NCI-H345 treated with DMSO at 0.1 percent for 48 hours (cell line): ENCODE measurements at regions not wholly inside any gene's neighbourhood (a gene's known extent, or its start where the extent isn't known, plus 50 kb on each side); places are given as distances from the start of the nearest gene placed in this dataset.

Experiments
- DNase-seq: peaks from one replicate; lab custom pipeline; 2025; ENCODE audit not compliant: unreplicated experiment; lab: John Stamatoyannopoulos, UW

- no peak for DNase-seq
These were observed 174.7 kb downstream of the LPIN1 start for GRCh38 chr2:11920993-11921583.

GRCh38 chr2:11922294-11922693, 175.9 kb downstream of the LPIN1 start:
- DNase-seq = no peak

- no peak for DNase-seq
These were observed 177.5 kb downstream of the LPIN1 start for GRCh38 chr2:11923935-11924334.

GRCh38 chr2:11925295-11926066, 179.0 kb downstream of the LPIN1 start:
- DNase-seq = no peak

- DNase-seq = no peak
These were observed 183.9 kb downstream of the LPIN1 start for GRCh38 chr2:11930211-11930761.

GRCh38 chr2:11932048-11932512, 185.6 kb downstream of the LPIN1 start:
- DNase-seq = no peak

GRCh38 chr2:11932962-11933361, 186.5 kb downstream of the LPIN1 start:
- DNase-seq = no peak

- no peak for DNase-seq
These were observed 187.4 kb downstream of the LPIN1 start for GRCh38 chr2:11933854-11934253.

- no peak for DNase-seq
These were observed 190.3 kb downstream of the LPIN1 start for GRCh38 chr2:11936761-11937160.

GRCh38 chr2:11938196-11938595, 191.8 kb downstream of the LPIN1 start:
- no peak for DNase-seq

GRCh38 chr2:11939523-11939922, 193.1 kb downstream of the LPIN1 start:
- DNase-seq = no peak

GRCh38 chr2:11940121-11940743, 193.8 kb downstream of the LPIN1 start:
- no peak for DNase-seq

GRCh38 chr2:11940799-11941198, 194.4 kb downstream of the LPIN1 start:
- no peak for DNase-seq

- no peak for DNase-seq
These were observed 195.1 kb downstream of the LPIN1 start for GRCh38 chr2:11941201-11942177.

GRCh38 chr2:11942178-11942569, 195.7 kb downstream of the LPIN1 start:
- DNase-seq = no peak

GRCh38 chr2:11944311-11944710, 197.9 kb downstream of the LPIN1 start:
- no peak for DNase-seq

- no peak for DNase-seq
These were observed 199.0 kb downstream of the LPIN1 start for GRCh38 chr2:11945139-11946126.

- no peak for DNase-seq
These were observed 201.5 kb downstream of the LPIN1 start for GRCh38 chr2:11947956-11948355.

- no peak for DNase-seq
These were observed 203.5 kb downstream of the LPIN1 start for GRCh38 chr2:11949732-11950523.
